Cardiac muscle cell (in vitro differentiated cells and primary cell): ENCODE measurements at regions not wholly inside any gene's neighbourhood (a gene's known extent, or its start where the extent isn't known, plus 50 kb on each side); places are given as distances from the start of the nearest gene placed in this dataset.
"Not testable (repeated sequence)": the region's sequence is repeated elsewhere in the genome, so short reads cannot be mapped to it uniquely, and the experiment has no call there.

Experiments used
- DNase-seq, 2 donors: peaks; one replicate each; pipeline versions ENCODE4 v3.0.0 to v3.0.0-alpha.2; 2010 to 2017; ENCODE audit warnings: low read depth in 1 of 2, low spot score in 1 of 2
- H3K27ac ChIP-seq: fragments of 200-600 bp; sonication (generic); 2 replicates; pipeline ENCODE4 v1.5.1; 2016
- H3K27me3 ChIP-seq: fragments of 200-600 bp; sonication (generic); 2 replicates; pipeline ENCODE4 v1.6.0; 2016; ENCODE audit warnings: control low read depth
- H3K36me3 ChIP-seq: fragments of 200-600 bp; sonication (generic); 2 replicates; pipeline ENCODE4 v1.5.1; 2016; ENCODE audit warnings: control low read depth
- H3K4me1 ChIP-seq: fragments of 200-600 bp; sonication (generic); 2 replicates; pipeline ENCODE4 v1.8.1; 2017; ENCODE audit warnings: low read depth, mild to moderate bottlenecking, mixed run types
- H3K4me3 ChIP-seq: fragments of 200-600 bp; sonication (generic); 2 replicates; pipeline ENCODE4 v1.5.1; 2016; ENCODE audit warnings: mild to moderate bottlenecking
- H3K9me3 ChIP-seq: fragments of 200-600 bp; sonication (generic); 2 replicates; pipeline ENCODE4 v1.5.1; 2017; ENCODE audit warnings: low read depth, mild to moderate bottlenecking, control low read depth
- CTCF ChIP-seq: IDR thresholded peaks from 2 replicates; pipeline ENCODE4 v1.5.1; 2012; ENCODE audit warnings: low read depth, mild to moderate bottlenecking, low read length

- no peaks in the 10 kb centered on the region for H3K9me3 ChIP-seq
- DNase-seq, result no peak
- H3K36me3 ChIP-seq, result no peaks in the 10 kb centered on the region
- H3K27me3 ChIP-seq, result no peaks in the 10 kb centered on the region
- H3K4me3 ChIP-seq, result no peak overlapping the region
- H3K27ac ChIP-seq, result no peak overlapping the region
- H3K4me1 ChIP-seq, result no peaks in the 10 kb centered on the region
- no peak for TF ChIP-seq CTCF
Measured at GRCh38 chr18:1075876-1076275, 171.2 kb downstream of the ADCYAP1 start.

- no peak overlapping the region for H3K4me3 ChIP-seq
- H3K9me3 ChIP-seq, result no peaks in the 10 kb centered on the region
- no peaks in the 10 kb centered on the region for H3K4me1 ChIP-seq
- H3K36me3 ChIP-seq, result no peaks in the 10 kb centered on the region
- DNase-seq, result no peak
- no peak overlapping the region for H3K27ac ChIP-seq
- no peak for TF ChIP-seq CTCF
- H3K27me3 ChIP-seq, result no peaks in the 10 kb centered on the region
Measured at GRCh38 chr18:1078301-1078700, 173.6 kb downstream of the ADCYAP1 start.

- not testable (repeated sequence) for H3K27me3 ChIP-seq, DNase-seq, H3K27ac ChIP-seq, H3K4me3 ChIP-seq, H3K36me3 ChIP-seq, H3K4me1 ChIP-seq, H3K9me3 ChIP-seq
Measured at GRCh38 chr18:1083675-1084074, 179.0 kb downstream of the ADCYAP1 start.

GRCh38 chr18:1090758-1091157, 186.1 kb downstream of the ADCYAP1 start:
- Histone ChIP-seq H3K27me3 (no peaks in the 10 kb centered on the region), H3K4me3 (no peak overlapping the region)
- TF ChIP-seq CTCF, result no peak

GRCh38 chr18:1092228-1092627, 187.6 kb downstream of the ADCYAP1 start:
- Histone ChIP-seq H3K4me1 (no peaks in the 10 kb centered on the region), H3K9me3 (no peaks in the 10 kb centered on the region), H3K27me3 (no peaks in the 10 kb centered on the region), H3K36me3 (no peaks in the 10 kb centered on the region), H3K27ac (no peak overlapping the region), H3K4me3 (no peak overlapping the region)
- peak; percentile 9 to 40 for DNase-seq
- no peak for TF ChIP-seq CTCF

More at GRCh38 chr18:1090758-1091157, 186.1 kb downstream of the ADCYAP1 start:
- H3K9me3 ChIP-seq, result no peaks in the 10 kb centered on the region
- DNase-seq, result no peak
- no peaks in the 10 kb centered on the region for H3K4me1 ChIP-seq
- no peak overlapping the region for H3K27ac ChIP-seq
- H3K36me3 ChIP-seq, result no peaks in the 10 kb centered on the region

- H3K27ac ChIP-seq, result no peak overlapping the region
- H3K4me1 ChIP-seq, result no peaks in the 10 kb centered on the region
- TF ChIP-seq CTCF, result no peak
- H3K36me3 ChIP-seq, result no peaks in the 10 kb centered on the region
- H3K4me3 ChIP-seq, result no peak overlapping the region
- H3K9me3 ChIP-seq, result no peaks in the 10 kb centered on the region
- DNase-seq, result peak in 1 of 2 donors; percentile 54
- no peaks in the 10 kb centered on the region for H3K27me3 ChIP-seq
Measured at GRCh38 chr18:1094409-1094808, 189.7 kb downstream of the ADCYAP1 start.

GRCh38 chr18:1097991-1098735, 193.5 kb downstream of the ADCYAP1 start:
- not testable (repeated sequence) for H3K36me3 ChIP-seq, DNase-seq, H3K27me3 ChIP-seq, H3K4me1 ChIP-seq, H3K9me3 ChIP-seq, H3K4me3 ChIP-seq, H3K27ac ChIP-seq
